GM19463 (cell line): ENCODE measurements at regions not wholly inside any gene's neighbourhood (a gene's known extent, or its start where the extent isn't known, plus 50 kb on each side); places are given as distances from the start of the nearest gene placed in this dataset.
"Not testable (repeated sequence)": the region's sequence is repeated elsewhere in the genome, so short reads cannot be mapped to it uniquely, and the experiment has no call there.

Experiments used
- ATAC-seq: cut with Tn5 transposase; IDR thresholded peaks from one replicate; pipeline ENCODE4 v1.9.1; 2021; ENCODE audit warnings: mild to moderate bottlenecking, moderate library complexity; ENCODE audit not compliant: unreplicated experiment

DNA sequence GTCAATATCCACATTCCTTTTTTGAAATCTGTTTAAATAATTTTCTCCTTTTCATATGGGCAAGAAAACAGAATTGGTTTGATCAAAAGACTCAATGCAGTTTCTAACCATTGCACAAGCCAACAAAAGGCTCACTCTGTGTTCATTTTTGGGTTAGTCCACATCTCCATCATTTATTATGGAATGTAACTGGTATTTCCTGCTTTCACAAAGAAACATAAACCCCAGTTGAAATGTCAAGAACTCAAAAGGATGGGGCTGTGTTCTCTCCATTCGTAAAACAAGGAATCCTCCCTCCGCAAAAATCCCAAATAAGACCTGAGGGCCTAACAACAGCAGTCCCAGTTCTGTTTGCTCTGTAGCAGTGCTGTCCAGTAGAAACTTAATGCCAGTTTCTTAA, 420.9 kb downstream of the GJA1 start:
- ATAC-seq = no peak

DNA sequence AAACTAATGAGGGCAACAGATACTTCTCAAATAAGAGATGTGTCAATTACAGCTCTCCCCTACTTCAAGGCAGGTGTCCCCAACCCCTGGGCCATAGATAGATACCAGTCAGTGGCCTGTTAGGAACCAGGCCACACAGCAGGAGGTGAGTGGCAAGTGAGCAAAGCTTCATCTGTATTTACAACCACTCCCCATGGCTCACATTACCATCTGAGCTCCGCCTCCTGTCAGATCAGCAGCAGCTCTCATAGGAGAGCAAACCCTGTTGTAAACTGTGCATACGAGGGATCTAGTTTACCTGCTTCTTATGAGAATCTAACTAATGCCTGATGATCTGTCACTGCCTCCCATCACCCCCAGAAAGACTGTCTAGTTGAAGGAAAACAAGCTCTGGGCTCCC, 422.1 kb downstream of the GJA1 start:
- ATAC-seq = no peak

DNA sequence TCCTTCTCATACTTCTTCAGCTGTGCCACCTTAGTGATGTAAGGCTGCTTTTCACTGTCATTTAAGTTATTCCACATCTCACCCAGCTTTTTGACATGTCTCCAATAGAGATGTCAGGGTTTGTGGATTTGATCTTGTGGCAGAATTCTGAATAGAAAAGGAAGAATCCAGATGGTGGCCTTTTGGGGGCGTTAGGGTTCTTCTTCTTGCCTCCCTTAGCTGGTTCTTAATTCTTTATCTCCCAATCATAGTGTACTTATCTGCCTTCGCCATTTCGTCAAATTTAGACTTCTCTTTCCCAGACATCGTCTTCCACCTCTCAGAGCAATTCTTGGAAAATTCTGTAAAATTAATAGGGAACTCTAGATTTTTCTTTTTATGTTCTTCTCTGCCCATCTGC, 422.9 kb downstream of the GJA1 start:
- no peak for ATAC-seq

DNA sequence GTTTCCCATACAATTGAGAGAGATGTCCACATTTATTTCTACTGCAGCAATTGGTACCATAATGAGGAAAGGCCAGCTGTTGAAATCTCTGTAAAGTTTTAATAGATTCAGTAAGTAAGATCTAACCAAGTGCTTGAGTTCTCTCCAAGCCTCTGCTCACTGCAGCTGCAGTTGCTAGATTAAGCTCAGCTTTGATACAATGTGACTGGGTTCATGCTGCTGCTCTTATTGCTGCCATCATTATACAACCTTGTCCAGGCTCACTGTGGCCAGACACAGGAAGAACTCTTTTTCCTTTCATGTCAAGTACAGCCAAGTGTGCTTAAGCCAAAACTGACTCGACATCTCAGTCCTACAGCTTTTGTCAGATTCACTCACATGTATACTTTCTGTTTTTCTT, 423.5 kb downstream of the GJA1 start:
- ATAC-seq = no peak

DNA sequence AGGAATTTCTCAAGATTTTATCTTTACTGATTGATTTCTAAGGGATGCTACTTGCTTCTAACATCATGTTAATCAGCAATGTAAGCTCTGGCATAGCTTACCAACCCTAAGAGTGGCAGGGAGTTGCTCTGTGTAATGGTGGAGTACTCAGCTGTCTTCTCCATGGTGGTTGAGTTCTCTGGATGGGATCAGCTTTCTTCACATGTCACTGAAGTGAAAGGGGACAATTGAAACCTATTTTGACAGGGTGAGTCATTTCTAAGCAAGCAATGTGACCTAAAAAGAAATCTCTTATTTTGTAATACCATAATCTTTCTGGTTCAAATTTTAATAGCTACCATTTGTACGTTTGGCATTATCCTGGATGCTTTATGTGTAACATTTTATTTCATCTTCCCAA, 430.4 kb downstream of the GJA1 start:
- ATAC-seq = no peak

DNA sequence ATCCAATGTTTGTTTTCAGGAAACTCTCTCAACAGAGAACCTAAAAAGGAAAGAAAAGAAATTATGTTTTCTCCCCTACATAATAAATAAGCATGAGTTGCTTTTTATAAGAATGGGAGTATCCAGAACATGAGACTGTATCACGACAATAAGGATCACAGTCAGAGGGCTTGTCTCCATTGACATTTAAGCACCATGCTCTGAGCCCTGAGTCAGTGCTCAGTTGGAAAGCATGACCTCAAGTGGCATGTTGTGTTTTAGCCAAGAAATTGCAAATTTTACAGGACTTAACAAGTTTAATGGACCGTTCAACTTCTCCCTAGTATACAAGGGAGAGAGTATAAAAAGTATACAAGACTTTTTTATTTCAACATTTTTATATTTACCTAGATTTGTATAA, 431.6 kb downstream of the GJA1 start:
- no peak for ATAC-seq

DNA sequence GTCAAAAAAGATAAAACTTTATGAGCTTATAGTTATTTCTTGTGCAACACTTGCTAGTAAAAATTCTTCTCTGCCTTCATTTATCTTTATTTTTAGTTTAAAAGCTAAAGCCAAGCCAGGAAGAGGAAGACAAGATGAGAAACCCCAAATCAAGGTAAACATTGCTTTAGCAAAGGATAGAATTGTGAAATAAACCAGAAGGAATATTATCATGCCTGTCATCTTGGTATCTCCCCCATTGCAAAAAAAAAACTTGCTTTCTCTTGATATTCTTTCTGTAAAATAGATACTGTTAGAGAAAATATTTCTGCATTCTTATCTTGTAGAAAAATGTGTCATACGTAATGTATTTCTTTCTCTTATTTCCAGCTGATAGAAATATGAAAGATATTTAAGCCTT, 432.8 kb downstream of the GJA1 start:
- no peak for ATAC-seq

DNA sequence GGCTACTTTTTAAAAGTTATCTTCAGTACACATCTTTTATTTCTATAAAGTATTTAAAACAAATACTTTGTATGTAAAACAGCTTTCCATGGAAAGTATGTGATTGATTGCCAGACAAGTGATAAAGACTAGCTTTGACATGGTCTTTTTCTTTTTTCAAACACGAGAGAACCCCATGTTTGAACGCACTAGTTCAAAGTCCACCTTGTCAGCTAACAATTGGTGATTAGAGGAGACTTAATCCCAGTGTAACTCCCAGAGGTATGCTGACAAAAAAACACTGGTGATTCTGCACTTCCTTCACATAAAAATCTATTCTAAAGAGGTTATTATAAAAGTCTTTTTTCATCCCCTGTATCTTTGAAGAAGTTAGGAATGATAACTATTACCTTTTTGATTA, 438.1 kb downstream of the GJA1 start:
- no peak for ATAC-seq

DNA sequence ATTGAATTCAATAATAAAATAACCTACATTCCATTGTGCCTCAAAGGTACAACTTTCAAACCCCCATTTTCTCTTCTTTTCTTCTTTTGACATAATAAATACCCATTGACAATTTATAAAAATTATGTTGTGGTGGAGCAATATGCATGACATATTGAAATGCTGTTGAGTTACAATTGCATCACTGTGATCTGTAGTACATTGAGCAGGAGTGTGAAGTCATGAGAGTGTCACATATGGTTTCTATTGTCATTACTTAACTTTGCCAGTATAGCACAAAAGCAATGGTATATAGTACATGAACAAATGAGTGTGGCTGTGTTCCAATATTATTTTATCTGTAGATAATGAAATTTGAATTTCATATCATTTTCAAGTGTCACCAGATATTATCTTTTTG, 441.3 kb downstream of the GJA1 start:
- ATAC-seq = no peak

DNA sequence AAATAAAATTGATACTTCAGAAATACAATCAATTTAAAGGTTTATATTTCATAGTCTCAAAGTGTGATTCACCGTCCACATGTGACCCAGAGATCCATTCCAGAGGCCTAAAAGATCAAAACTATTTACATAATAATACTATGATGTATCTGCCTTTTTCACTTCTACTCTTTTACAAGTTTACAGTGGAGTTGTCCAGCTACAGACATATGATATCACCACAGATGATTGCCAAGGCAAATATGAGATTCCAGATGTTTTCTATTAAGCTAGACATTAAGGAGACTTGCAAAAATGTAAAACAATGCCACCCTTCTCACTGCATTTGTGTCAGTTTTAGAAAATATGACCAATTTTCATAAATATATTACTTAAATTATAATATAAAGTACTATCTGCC, 443.7 kb downstream of the GJA1 start:
- ATAC-seq = no peak

DNA sequence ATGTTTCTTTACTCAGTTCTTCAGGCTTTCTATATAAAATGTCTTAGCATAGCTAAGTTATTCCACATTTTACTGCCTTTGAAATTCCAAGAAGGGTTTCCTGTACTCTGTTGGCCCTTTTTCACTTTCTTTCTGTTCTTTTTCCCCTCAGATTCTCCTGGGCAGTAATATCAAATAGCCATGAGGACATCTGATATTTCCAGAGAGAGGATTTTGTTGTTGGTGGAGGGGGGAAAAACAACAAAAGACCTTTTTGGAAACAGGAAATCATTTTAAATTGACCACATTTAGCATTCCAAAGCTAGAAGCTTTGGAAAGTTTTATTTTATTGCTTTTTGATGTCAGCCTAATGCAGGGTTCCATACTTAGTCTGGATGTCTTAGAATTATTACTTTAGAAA, 445.4 kb downstream of the GJA1 start:
- ATAC-seq = no peak

DNA sequence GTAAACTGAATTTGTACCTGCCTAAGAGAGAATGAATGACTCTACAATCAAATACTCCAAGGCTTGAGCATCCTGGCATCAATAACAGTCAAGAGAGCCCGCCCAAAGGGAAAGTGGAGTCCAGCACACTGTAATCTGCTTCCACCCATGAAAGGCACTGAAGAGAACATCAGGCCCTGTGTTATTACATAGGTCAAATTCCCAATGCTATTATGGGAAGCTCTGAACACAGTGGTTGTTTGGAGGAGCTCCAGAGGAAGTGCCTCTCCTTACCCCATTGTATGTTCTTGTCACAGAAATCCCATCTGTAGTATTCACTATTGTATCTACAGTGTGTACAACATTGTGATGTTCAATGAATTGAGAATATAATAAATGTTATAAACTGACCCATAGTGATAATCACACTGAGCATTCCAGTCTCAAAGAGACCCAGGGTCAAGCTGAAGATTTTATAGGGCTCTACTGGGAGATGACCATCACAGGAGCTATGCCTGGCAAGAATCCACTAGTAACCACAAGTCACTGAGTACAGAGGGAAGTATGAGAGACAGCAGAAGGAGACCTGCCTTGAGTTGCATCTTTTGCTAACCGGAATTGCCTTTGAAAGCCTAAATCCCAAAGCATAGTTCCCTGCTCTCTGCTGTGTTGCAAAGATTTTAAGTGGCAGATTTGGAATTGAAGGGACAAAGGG, 446.7 kb downstream of the GJA1 start:
- ATAC-seq = no peak

DNA sequence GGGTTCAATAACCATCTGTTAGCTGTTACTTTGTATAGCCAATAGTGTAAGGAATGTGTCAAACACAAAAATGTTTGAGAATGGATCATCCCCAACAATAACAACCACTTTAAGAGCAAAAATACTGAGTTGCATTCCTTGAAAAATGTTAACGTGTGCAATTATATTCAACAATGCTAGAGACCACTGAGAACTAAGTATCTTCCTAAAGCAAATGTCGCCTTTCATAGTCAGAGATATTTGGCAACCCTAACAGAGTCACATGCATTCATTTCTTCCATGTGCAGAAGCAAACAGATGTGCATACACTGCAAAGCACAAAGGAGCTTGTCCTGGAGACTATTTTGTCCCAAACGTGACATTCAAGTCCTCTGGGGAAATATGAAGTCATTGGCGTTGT, 448.6 kb downstream of the GJA1 start:
- no peak for ATAC-seq

DNA sequence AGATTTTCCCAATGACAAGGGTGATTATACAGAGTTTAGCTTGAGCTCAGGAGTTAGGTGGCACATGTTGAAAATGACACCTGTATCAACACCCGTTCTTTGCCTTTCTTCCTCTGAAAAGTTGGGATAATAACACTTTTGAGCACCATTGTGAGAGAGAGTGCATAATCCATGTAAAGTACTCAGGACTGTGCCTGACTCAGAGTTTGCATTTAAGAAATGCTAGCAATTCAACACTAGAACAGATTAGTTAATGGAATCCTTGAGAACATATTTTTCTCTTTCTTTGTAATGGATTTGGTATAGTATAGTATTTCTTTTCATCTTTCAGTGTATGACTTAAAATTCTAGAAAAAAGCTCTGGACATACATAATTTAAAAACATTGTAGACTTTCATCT, 449.2 kb downstream of the GJA1 start:
- no peak for ATAC-seq

DNA sequence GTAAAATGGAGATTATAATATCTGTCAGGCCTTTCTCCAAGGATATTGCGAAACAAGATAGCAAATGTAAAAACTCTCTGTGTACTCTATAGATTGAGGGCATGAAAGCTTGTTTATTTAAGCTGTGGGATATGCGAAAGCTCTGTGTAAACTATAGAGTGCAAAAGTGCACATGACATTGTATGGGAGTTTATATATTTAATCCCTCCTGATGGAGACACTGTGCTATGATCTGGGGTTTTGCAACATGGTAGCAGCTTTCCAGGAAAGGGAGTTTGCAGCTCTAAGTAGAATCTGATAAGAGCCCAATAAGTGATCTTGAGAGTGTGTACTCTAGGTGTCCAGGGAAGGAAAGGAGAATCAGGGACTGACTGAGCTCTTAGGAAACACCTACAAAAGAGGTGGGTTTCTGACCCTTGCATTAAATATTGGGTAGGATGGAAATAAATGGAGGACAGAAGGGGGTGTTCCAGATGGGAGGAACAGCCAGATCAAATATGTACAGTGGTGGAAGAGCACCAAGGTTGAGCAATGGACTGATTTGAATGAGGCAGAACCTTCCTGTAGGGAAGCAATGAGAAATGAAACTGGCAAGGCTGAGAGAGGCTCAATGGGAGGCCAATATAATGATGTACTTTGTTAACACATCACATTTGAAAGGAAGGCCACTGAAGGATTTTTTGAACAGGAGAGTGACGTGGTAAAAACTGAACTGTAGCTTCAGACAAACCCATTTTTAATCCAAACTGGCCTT, 450.1 kb downstream of the GJA1 start:
- no peak for ATAC-seq

DNA sequence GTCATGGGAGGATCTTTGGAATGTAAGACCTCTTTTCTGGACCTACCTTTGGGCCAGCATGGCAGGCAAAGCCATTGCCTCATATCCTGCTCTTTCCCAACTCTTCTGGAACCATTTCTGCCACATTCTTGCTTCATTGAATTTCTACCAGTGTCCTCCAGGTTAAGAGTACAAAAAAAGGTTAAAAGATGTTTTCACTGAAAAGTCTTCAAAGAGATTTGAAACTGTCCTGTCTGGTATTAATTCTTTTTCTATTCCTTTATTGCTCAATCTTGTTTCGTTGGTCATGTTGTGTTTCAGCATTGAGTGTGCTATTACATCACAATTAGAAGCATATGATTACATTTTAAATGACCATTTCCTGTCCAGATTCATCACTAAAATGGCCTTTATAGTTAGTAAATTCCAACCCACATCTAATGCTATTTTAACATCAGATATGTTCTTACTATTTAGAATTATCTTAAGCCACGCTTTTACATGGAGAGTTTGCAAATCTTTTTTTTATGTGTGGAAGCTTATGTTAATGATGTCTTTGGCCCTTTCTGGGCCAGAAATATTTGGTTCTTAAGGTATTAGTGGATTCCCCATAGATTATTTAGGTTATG, 450.9 kb downstream of the GJA1 start:
- no peak for ATAC-seq

DNA sequence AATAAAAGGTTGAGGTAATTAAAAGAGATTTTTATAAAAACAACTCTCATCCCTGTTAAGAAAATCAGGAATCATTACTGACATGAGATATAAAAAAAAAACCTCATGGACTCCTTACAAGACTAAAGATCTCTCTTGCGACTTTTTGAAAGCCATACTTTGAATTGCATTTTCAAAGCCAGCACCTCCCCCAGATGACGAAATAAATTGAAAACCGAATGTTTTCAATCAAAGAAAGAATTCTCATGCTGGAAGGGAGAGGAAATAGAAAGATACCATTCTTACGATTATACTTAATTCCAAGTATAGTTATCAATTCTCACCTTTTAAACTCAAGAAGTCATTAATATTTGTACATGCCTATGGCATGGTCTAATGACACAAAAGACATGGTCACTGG, 452.3 kb downstream of the GJA1 start:
- no peak for ATAC-seq

DNA sequence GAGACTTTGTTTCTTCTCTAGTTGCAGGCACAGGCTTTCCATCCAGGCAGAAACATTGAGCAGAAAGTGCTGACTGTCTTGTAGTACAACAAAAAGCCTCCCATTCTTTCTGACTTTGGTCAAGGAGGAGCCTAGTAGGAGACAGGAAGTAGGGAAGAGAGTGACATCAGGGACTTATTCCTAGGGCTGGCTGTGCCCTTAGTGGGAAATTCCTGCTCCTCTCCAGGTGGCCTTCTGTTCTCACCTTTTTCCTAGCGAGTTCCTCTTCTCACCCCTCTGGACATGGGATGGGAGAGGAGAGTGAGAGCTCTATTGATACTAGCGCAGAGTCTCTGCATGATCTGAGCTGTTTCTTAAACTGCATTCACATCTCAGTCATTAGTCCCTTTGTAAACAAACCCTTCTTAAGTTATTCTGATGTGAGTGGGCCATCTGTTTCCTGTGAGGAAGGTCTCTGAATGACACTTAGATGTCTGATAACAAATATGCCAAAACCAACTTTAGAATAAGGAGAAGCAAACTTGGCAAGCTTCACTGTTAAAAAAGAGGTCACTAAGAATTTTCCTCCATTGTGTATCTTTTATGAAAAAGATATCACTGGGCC, 455.0 kb downstream of the GJA1 start:
- ATAC-seq = no peak

DNA sequence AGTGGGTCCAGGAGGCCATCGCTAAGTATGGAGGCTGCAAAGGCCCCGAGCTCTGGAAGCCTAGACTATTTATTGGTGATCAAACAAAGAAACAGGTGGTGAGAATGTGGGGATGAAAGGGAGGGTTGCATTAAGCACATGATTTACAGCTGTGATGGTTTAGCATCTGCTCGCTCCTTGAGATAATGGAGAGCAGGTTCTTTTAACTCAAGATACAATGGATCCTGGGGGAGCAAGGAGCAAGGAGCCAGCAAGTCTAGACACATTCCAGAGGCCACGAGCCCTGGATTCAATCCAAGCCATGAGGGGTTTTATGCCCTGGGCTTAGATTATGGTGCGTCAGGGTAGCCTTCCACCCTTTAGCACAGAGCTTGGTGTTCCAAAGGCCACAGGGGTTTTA, 460.3 kb downstream of the GJA1 start:
- ATAC-seq = not testable (repeated sequence)

DNA sequence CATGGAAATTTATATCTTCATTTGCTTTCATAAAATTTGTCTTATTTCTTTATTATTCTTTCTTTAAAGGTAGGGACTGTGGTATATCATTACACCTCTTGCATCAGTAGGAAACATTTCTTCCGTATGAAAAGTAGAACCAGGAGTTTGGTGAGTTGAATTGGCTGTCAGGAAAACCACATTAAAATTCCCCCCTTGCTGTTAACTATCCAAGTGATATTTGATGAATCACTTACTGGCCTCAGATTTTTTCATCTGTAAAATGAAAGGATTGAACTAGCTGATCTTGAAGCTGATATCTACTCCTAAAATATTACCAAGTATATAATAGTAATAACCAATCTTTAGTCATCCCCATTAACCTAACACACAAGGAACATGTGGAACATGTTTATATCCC, 460.9 kb downstream of the GJA1 start:
- no peak for ATAC-seq

DNA sequence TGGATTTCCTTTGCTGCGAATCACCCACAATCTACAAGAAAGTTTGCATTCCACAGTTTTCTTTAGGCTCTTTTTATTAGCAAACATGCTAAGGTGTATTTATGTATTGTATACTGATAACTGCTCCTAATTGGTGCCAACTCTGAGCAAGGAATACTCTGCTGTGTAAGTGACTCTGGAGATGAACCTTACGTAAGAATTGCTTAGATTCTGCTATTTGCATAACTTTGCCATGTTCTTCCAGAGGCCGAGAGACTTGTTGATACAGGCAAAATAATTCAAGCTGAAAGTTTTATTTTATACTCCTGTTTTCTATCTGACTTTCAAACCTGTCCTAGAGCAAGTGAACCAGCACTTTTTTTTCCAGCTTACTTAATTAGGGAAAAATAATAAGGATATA, 461.3 kb downstream of the GJA1 start:
- ATAC-seq = no peak

DNA sequence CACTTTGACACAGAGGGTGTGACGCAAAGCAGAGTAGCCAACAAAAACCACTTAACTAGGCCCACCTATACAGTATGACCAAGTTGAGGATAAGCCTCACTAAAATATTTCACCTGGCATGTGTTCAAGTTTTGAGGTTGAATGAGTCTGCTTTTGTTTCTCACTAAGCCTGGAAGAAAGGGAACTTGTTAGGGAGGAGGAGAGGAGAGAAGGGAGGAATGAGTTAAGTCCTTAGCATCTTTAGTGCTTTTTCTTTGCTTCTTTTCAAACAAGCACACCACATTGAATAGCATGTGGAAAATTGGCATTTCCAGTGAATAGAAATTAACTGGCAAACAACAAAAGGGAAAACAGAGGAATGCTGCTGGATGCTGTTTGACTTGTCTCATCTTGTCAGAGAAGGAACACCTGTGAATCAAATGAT, 461.9 kb downstream of the GJA1 start:
- ATAC-seq = no peak
